IPS-18a (cell line): ENCODE measurements at regions not wholly inside any gene's neighbourhood (a gene's known extent, or its start where the extent isn't known, plus 50 kb on each side); places are given as distances from the start of the nearest gene placed in this dataset.
"Not testable (repeated sequence)": the region's sequence is repeated elsewhere in the genome, so short reads cannot be mapped to it uniquely, and the experiment has no call there.

Experiments used
- H3K27ac ChIP-seq: one replicate; pipeline ENCODE4 v1.5.1; 2013; ENCODE audit warnings: low read length
- H3K27me3 ChIP-seq: one replicate; pipeline ENCODE4 v1.6.1; 2013; ENCODE audit warnings: mild to moderate bottlenecking, low read length; ENCODE audit not compliant: control insufficient read depth, insufficient read depth
- H3K36me3 ChIP-seq: one replicate; pipeline ENCODE4 v1.6.1; 2013; ENCODE audit warnings: low read depth, low read length; ENCODE audit not compliant: control insufficient read depth
- H3K4me1 ChIP-seq: one replicate; pipeline ENCODE4 v1.6.1; 2013; ENCODE audit warnings: low read depth, low read length; ENCODE audit not compliant: control insufficient read depth
- H3K4me3 ChIP-seq: one replicate; pipeline ENCODE4 v1.5.1; 2013; ENCODE audit warnings: low read length
- H3K9ac ChIP-seq: one replicate; pipeline ENCODE4 v1.6.1; 2013; ENCODE audit warnings: mild to moderate bottlenecking, low read length, moderate library complexity
- H3K9me3 ChIP-seq: one replicate; pipeline ENCODE4 v1.6.1; 2013; ENCODE audit warnings: low read depth, low read length; ENCODE audit not compliant: control insufficient read depth

DNA sequence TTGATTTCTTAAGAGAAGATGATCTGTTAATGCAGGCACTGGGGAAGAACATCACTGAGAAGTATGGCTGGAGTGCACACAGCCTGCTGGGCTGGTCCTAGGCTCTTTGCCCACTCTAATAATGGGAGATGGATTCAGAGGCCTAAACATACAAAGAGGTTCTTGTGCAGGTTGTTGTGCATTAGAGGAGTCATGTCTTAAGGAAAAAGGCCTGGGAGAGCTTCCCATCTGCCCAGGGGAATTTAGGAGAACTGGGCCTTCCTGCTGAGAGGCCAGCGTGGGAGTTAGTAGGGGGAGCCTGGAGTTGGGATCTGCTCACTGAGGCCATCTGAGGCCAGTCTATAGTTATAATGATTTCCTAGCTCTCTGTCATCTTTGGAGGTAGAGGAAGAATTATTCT lies 126.7 kb downstream of the TLR5 start:
- H3K4me1 ChIP-seq: peaks cover 10% of the 10 kb centered on the region
- no peak overlapping the region for H3K9ac ChIP-seq
- H3K4me3 ChIP-seq: no peak overlapping the region
- H3K27me3 ChIP-seq: no peaks in the 10 kb centered on the region
- H3K9me3 ChIP-seq: no peaks in the 10 kb centered on the region
- no peak overlapping the region for H3K27ac ChIP-seq
- H3K36me3 ChIP-seq: peaks cover 76% of the 10 kb centered on the region

DNA sequence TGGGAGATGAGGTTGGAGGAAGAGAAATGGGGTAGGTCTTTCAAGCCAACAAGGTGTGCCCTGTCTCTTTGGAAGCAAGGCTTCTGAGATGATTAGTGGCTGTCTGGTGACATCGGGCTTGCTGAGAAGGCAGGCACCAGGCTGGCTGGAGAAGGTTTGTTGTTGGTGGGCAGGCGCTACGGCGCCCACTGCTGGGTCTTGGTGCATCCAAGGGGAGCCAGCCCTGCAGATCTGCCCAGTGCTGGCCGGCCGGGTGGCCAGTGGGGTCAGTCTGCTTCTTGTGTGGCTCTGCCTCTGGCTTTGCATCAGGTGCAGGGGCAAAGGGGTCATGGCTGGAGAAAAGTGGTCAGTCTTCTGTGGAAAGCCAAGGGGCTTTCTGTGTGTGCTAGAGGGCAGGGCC lies 126.2 kb downstream of the TLR5 start:
- Histone ChIP-seq H3K9me3 (no peaks in the 10 kb centered on the region), H3K9ac (no peak overlapping the region), H3K36me3 (peaks cover 81% of the 10 kb centered on the region), H3K4me1 (peaks cover 10% of the 10 kb centered on the region), H3K4me3 (no peak overlapping the region), H3K27ac (no peak overlapping the region), H3K27me3 (no peaks in the 10 kb centered on the region)

DNA sequence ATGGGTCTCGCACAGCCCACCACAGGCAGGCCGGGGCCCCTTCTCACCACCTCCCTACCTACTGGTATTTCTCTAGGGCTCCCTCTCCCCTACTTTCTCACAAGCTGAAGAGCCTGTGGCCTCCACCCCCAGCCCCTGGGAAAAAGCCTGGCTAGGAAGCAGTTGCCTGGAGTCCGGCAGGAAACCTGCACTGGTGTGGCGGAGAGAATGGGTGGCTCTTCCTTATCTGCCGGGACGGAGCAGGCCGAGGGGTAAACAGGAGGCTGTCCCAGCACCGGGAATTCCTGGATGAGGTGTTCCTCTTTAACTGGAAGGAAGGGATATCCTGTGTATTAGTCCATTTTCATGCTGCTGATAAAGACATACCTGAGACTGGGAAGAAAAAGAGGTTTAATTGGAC lies 125.8 kb downstream of the TLR5 start:
- Histone ChIP-seq H3K36me3 (peaks cover 85% of the 10 kb centered on the region), H3K27me3 (no peaks in the 10 kb centered on the region)

DNA sequence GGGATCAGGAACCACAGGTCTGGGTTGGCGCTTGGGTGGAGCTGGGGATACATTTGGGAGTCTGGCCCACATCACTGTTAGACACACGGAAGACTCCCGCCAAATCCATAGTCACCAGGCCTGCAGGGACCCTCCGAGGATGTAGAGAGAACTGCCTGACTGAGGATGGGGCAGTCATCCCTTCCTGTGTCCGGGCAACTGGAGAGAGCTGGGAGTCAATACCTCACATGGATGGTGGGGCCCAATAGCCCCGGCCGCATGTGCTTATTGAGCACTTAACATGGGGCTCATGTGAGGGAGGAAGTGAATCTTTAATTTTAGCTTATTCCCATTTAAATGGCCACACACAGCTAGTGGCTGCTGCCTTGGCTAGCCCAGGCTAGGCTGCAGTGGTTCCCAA lies 124.5 kb downstream of the TLR5 start:
- Histone ChIP-seq H3K9ac (no peak overlapping the region), H3K9me3 (no peaks in the 10 kb centered on the region), H3K4me3 (no peak overlapping the region), H3K27me3 (no peaks in the 10 kb centered on the region), H3K36me3 (peaks cover 83% of the 10 kb centered on the region), H3K27ac (no peak overlapping the region), H3K4me1 (peaks cover 26% of the 10 kb centered on the region)

More for the DNA sequence above, 125.8 kb downstream of the TLR5 start:
- Histone ChIP-seq H3K9me3 (no peaks in the 10 kb centered on the region), H3K4me1 (peaks cover 14% of the 10 kb centered on the region), H3K9ac (no peak overlapping the region), H3K4me3 (no peak overlapping the region), H3K27ac (no peak overlapping the region)

DNA sequence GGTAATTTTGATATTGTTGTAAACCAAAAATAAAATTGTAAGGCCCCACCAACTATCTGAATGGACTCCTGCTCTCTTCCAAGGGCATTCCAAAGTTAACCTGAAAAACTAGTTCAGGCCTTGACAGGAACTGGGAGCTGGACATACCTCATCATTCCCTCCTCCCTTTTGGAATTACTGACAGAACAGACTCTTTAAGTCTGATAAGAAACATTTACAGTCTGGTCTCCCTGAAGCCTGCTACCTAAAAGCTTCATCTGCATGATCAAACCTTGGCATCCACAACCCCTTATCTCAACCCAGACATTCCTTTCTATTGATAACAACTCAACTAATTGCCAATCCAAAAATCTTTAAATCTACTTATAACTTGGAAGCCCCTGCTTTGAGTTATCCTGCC lies 123.8 kb downstream of the TLR5 start:
- peaks cover 33% of the 10 kb centered on the region for H3K4me1 ChIP-seq
- H3K9ac ChIP-seq: no peak overlapping the region
- H3K4me3 ChIP-seq: no peak overlapping the region
- H3K27ac ChIP-seq: no peak overlapping the region
- no peaks in the 10 kb centered on the region for H3K27me3 ChIP-seq
- no peaks in the 10 kb centered on the region for H3K9me3 ChIP-seq
- H3K36me3 ChIP-seq: peaks cover 83% of the 10 kb centered on the region

DNA sequence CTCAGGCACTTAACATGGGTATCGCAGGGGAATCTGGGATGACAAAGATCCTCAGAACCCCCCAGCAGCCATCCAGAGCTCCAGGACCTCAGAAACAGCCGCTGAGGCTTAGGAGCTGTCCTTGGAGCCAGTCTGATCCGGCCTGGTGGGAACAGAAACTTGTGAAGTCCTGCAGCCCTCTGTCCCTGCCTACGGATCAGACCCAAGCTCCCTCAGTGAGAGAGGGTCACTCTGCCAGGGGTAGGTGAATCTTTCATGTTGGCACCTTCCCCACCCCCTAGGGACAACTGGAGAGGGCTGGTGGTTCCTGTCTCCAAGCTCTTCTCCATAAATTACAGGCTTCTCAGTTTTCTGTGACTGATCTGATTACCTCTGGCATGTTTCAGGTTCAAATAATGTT lies 122.3 kb downstream of the TLR5 start:
- H3K27me3 ChIP-seq: no peaks in the 10 kb centered on the region

DNA sequence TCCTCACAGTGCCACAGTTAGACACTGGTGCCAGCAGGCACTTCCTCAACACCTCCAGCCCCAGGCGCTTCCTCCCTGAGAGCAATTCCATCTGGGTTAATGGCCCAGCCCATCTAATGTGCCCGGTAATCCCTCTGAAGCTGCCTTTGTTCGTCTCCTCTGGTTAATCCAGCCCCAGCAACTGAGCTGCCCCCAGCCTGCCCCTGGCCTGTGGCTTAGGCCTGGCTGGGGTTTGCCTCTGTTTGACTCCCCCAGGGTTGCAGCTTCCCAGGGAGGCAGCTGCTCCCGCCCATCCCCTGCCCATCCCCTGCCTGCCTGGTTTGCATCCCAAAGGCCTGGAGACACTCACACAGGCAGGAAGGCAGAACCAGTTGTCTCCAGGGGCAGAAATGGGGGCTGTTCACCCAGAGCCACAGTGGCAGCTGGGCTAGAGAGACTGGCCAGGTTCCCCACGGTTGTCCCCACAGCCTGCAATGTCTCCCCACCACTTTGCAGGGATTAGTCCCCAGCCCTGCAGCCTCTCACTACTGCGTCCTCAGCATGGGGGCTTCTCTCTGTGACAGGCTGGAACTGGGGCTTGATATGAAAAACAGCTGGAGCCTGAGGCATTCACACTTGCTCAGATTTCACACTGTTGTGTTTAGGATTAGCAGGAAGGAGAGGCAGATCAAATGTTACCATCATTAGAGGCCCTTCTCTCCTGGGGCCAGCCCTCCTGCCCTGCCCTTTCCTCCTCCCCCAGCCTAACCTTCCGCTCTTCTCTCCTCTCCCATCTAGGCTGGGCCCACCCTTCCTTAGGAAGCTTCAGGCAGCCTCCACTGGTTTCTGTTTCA lies 120.2 kb downstream of the TLR5 start:
- Histone ChIP-seq H3K9me3 (no peaks in the 10 kb centered on the region), H3K9ac (peak overlapping the region; percentile 35), H3K27me3 (no peaks in the 10 kb centered on the region), H3K4me1 (peaks cover 33% of the 10 kb centered on the region), H3K36me3 (peaks cover 58% of the 10 kb centered on the region), H3K27ac (peak overlapping the region; percentile 87), H3K4me3 (peak overlapping the region; percentile 49)

More for the DNA sequence above, 122.3 kb downstream of the TLR5 start:
- H3K36me3 ChIP-seq: peaks cover 76% of the 10 kb centered on the region
- no peak overlapping the region for H3K27ac ChIP-seq
- no peaks in the 10 kb centered on the region for H3K9me3 ChIP-seq
- H3K9ac ChIP-seq: no peak overlapping the region
- no peak overlapping the region for H3K4me3 ChIP-seq
- H3K4me1 ChIP-seq: peaks cover 33% of the 10 kb centered on the region

DNA sequence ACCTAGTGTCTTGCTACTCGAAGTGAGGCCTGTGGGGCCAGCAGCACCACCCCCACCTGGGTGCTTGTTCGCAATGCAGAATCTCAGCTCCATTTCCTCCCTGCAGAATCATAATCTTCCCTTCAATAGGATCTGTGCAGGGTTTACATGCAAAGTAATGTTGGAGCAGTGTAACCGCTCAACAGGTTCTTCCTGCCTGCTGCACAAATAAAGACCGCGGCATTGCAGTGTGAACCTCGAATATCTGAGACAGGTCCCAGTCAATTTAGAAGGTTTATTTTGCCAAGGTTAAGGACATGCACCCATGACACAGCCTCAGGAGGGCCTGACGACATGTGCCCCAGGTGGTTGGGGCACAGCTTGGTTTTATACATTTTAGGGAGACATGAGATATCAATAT lies 119.2 kb downstream of the TLR5 start:
- H3K36me3 ChIP-seq: peaks cover 50% of the 10 kb centered on the region
- H3K9ac ChIP-seq: peak overlapping the region; percentile 35
- no peaks in the 10 kb centered on the region for H3K9me3 ChIP-seq
- H3K27me3 ChIP-seq: no peaks in the 10 kb centered on the region
- peak overlapping the region; percentile 49 for H3K4me3 ChIP-seq
- peaks cover 33% of the 10 kb centered on the region for H3K4me1 ChIP-seq
- H3K27ac ChIP-seq: peak overlapping the region; percentile 87

DNA sequence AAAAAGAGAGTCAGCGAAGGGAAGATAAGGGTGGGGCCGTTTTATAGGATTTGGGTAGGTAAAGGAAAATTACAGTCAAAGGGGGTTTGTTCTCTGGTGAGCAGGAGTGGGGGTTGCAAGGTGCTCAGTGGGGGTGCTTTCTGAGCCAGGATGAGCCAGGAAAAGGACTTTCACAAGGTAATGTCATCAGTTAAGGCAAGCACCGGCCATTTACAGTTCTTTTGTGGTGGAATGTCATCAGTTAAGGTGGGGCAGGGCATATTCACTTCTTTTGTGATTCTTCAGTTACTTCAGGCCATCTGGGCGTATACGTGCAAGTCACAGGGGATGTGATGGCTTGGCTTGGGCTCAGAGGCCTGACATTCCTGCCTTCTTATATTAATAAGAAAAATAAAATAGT lies 118.6 kb downstream of the TLR5 start:
- peaks cover 44% of the 10 kb centered on the region for H3K36me3 ChIP-seq
- peaks cover 33% of the 10 kb centered on the region for H3K4me1 ChIP-seq
- peak overlapping the region; percentile 87 for H3K27ac ChIP-seq
- H3K9ac ChIP-seq: peak overlapping the region; percentile 35
- H3K9me3 ChIP-seq, H3K27me3 ChIP-seq: not testable (repeated sequence)
- H3K4me3 ChIP-seq: peak overlapping the region; percentile 49

DNA sequence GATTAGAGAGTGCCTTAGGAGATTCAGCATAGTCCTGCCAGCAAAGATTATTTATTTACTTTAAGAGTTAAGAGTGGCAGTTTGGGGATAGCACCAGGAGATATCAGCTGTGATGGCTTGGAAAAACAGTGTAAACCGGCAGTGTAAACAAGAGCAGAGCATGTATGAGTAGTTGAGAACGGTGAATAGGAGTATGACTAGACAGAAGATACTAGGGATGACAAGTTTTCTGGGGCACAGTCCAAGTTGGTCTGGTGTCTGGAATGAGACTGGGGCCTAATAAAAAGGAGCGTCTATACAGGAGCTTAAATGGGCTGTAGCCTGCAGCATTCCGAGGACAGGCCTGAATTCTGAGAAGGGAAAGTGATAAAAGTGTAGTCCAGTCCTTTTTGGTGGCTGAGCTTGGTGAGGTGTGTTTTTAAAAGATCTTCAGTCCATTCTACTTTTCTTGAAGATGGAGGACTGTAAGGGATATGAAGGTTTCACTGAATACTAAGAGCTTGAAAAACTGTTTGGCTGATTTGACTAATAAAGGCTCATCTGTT lies 117.8 kb downstream of the TLR5 start:
- peak overlapping the region; percentile 13 for H3K27ac ChIP-seq
- H3K9ac ChIP-seq, H3K9me3 ChIP-seq, H3K27me3 ChIP-seq: not testable (repeated sequence)
- H3K36me3 ChIP-seq: peaks cover 36% of the 10 kb centered on the region
- H3K4me1 ChIP-seq: peaks cover 28% of the 10 kb centered on the region
- peak overlapping the region; percentile 44 for H3K4me3 ChIP-seq

DNA sequence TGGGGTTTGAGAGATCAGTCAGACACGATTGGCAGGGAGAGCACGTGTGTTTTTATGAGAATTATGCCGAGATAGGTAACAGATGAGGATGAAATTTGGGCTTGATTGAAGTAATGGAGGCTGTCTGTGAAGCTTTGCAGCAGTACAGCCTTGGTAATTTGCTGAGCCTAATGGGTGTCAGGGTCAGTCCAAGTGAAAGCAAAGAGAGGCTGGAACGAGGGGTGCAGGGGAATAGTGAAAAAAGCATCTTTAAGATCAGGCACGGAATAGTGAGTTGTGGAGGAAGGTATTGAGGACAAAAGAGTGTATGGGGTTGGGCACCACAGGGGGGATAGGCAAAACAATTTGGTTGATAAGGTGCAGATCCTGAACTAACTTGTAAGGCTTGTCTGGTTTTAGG lies 116.4 kb downstream of the TLR5 start:
- H3K27ac ChIP-seq, H3K27me3 ChIP-seq, H3K9me3 ChIP-seq: not testable (repeated sequence)
- peaks cover 37% of the 10 kb centered on the region for H3K4me1 ChIP-seq
- peaks cover 23% of the 10 kb centered on the region for H3K36me3 ChIP-seq
- peak overlapping the region; percentile 27 for H3K9ac ChIP-seq
- peak overlapping the region; percentile 44 for H3K4me3 ChIP-seq
